ENCODE measurements at regions not wholly inside any gene's neighbourhood (a gene's known extent, or its start where the extent isn't known, plus 50 kb on each side); places are given as distances from the start of the nearest gene placed in this dataset.

- no peak for TF ChIP-seq CREB5 (CRISPR knock-in tag; IDR thresholded peaks at IDR 0.05; ENCODE audit: low read depth)
- TF ChIP-seq CSDC2 (CRISPR knock-in tag; IDR thresholded peaks at IDR 0.05): no peak
- no peak for TF ChIP-seq ZNF565 (CRISPR knock-in tag; conservative IDR thresholded peaks at IDR 0.05; ENCODE audit: low read depth)
Observed at GRCh38 chr1:191520345-191520744, 637.9 kb upstream of the RGS18 start.

Measured in SK-N-SH treated with all-trans-retinoic acid at 6 μM for 48 hours (cell line).